ENCODE measurements at regions not wholly inside any gene's neighbourhood (a gene's known extent, or its start where the extent isn't known, plus 50 kb on each side); places are given as distances from the start of the nearest gene placed in this dataset.

DNA sequence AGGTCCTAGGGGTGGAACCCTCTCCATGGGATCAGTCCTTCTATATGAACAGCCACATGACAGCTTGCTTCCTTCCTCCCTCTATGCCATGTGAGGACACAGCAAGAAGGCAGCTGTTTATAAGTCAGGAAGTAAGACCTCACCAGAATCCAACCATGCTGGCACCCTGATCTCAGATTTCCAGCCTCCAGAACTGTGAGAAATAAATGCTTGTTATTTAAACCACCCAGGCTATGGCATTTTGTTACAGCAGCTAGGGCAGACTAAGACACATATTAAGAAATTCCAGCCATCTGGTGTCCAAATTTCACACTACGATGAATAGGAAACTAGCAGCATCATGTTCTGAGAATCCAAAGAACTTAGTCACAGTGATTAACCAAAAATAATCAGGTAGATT, 140.1 kb downstream of the ZFAND4 start:
- Mint-ChIP-seq H3K4me1 (no peaks in the 10 kb centered on the region), H3K27me3 (ENCODE audit: low read depth) (no peaks in the 10 kb centered on the region), H3K27ac (no peak overlapping the region), H3K36me3 (ENCODE audit: insufficient read depth in 1 of 3, low read depth in 3 of 3) (no peaks in the 10 kb centered on the region), H3K9me3 (no peaks in the 10 kb centered on the region), H3K4me3 (no peak overlapping the region)
- Histone ChIP-seq H2BK120ac (ENCODE audit: low read depth, low read length, poor library complexity, severe bottlenecking) (no peak overlapping the region), H4K5ac (ENCODE audit: insufficient read length, low read depth, low read length) (no peak overlapping the region), H3K4me2 (ENCODE audit: insufficient read depth, insufficient read length, low read length) (no peak overlapping the region), H2AFZ (ENCODE audit: low read length) (no peak overlapping the region), H2BK12ac (ENCODE audit: insufficient read length, low read depth, low read length) (no peak overlapping the region), H3K23me2 (ENCODE audit: insufficient read length, low read depth, low read length, poor library complexity, severe bottlenecking) (no peaks in the 10 kb centered on the region), H4K8ac (replicated peaks; ENCODE audit: insufficient read length, low read depth, low read length) (no peak overlapping the region), H2BK15ac (ENCODE audit: low read depth, low read length) (no peak overlapping the region), H3K27me3 (ENCODE audit: insufficient read depth, low read length) (no peaks in the 10 kb centered on the region), H3K18ac (ENCODE audit: insufficient read length, low read depth, low read length) (no peak overlapping the region), H3K56ac (ENCODE audit: insufficient read length, low read depth, low read length) (no peak overlapping the region), H2BK5ac (ENCODE audit: insufficient read length, low read length) (no peak overlapping the region), H3K4me1 (ENCODE audit: insufficient read depth, low read length) (no peaks in the 10 kb centered on the region), H3T11ph (ENCODE audit: low read length) (no peak overlapping the region), H3K27ac (ENCODE audit: insufficient read length, low read depth, low read length) (no peak overlapping the region), H2AK5ac (ENCODE audit: insufficient read length, low read length) (no peak overlapping the region), H3K9ac (ENCODE audit: extremely low read depth, insufficient read length, low read length) (no peak overlapping the region), H3K79me2 (ENCODE audit: insufficient read depth, low read length) (no peaks in the 10 kb centered on the region), H3K9me3 (ENCODE audit: control insufficient read depth, low read depth, low read length) (no peaks in the 10 kb centered on the region), H3K4ac (ENCODE audit: low read depth, low read length) (no peak overlapping the region), H4K91ac (ENCODE audit: insufficient read length, low read depth, low read length) (no peak overlapping the region), H3K14ac (ENCODE audit: insufficient read depth, low read length) (no peak overlapping the region), H3K79me1 (ENCODE audit: insufficient read depth, low read depth, low read length, poor library complexity, severe bottlenecking) (no peaks in the 10 kb centered on the region), H3K23ac (ENCODE audit: insufficient read length, low read depth, low read length) (no peak overlapping the region), H2BK20ac (ENCODE audit: low read depth, low read length, poor library complexity, severe bottlenecking) (no peak overlapping the region), H4K20me1 (ENCODE audit: control insufficient read depth, insufficient read depth, insufficient read length) (no peaks in the 10 kb centered on the region)
- TF ChIP-seq, protein P1, sequence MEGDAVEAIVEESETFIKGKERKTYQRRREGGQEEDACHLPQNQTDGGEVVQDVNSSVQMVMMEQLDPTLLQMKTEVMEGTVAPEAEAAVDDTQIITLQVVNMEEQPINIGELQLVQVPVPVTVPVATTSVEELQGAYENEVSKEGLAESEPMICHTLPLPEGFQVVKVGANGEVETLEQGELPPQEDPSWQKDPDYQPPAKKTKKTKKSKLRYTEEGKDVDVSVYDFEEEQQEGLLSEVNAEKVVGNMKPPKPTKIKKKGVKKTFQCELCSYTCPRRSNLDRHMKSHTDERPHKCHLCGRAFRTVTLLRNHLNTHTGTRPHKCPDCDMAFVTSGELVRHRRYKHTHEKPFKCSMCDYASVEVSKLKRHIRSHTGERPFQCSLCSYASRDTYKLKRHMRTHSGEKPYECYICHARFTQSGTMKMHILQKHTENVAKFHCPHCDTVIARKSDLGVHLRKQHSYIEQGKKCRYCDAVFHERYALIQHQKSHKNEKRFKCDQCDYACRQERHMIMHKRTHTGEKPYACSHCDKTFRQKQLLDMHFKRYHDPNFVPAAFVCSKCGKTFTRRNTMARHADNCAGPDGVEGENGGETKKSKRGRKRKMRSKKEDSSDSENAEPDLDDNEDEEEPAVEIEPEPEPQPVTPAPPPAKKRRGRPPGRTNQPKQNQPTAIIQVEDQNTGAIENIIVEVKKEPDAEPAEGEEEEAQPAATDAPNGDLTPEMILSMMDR (conservative IDR thresholded peaks at IDR 0.05) = no peak
- WGBS (ENCODE audit: extremely low coverage, insufficient read length, low lambda C conversion rate) = no CpG with 5 or more reads among the region's 1 CpG
- no peak for DNase-seq
